DMS153 (cell line): ENCODE measurements at regions not wholly inside any gene's neighbourhood (a gene's known extent, or its start where the extent isn't known, plus 50 kb on each side); places are given as distances from the start of the nearest gene placed in this dataset.

ENCODE experiments used
- DNase-seq: peaks from one replicate; lab custom pipeline; 2025; lab: John Stamatoyannopoulos, UW

- DNase-seq, result no peak
Observed at GRCh38 chr1:195394567-195394966, 1213.7 kb downstream of the KCNT2 start.

- DNase-seq, result no peak
Observed at GRCh38 chr1:195376190-195376589, 1232.0 kb downstream of the KCNT2 start.

GRCh38 chr1:195373856-195374255 lies 1234.4 kb downstream of the KCNT2 start:
- DNase-seq, result no peak

GRCh38 chr1:195345149-195345548 lies 1263.1 kb downstream of the KCNT2 start:
- DNase-seq, result no peak

GRCh38 chr1:195337646-195338045 lies 1270.6 kb downstream of the KCNT2 start:
- DNase-seq, result no peak

- DNase-seq, result no peak
Observed at GRCh38 chr1:195336812-195337211, 1271.4 kb downstream of the KCNT2 start.

- no peak for DNase-seq
Observed at GRCh38 chr1:195335541-195335940, 1272.7 kb downstream of the KCNT2 start.

GRCh38 chr1:195332102-195332501 lies 1276.1 kb downstream of the KCNT2 start:
- no peak for DNase-seq

- no peak for DNase-seq
Observed at GRCh38 chr1:195328681-195329080, 1279.6 kb downstream of the KCNT2 start.

- no peak for DNase-seq
Observed at GRCh38 chr1:195328102-195328501, 1280.1 kb downstream of the KCNT2 start.

- no peak for DNase-seq
Observed at GRCh38 chr1:195327361-195327760, 1280.9 kb downstream of the KCNT2 start.

GRCh38 chr1:195326325-195326724 lies 1281.9 kb downstream of the KCNT2 start:
- DNase-seq, result no peak

GRCh38 chr1:195325181-195325580 lies 1283.1 kb downstream of the KCNT2 start:
- DNase-seq, result no peak

- no peak for DNase-seq
Observed at GRCh38 chr1:195306281-195306680, 1302.0 kb downstream of the KCNT2 start.

GRCh38 chr1:195294911-195295310 lies 1313.3 kb downstream of the KCNT2 start:
- DNase-seq, result no peak

- DNase-seq, result no peak
Observed at GRCh38 chr1:195278644-195279043, 1329.6 kb downstream of the KCNT2 start.

GRCh38 chr1:195275710-195276109 lies 1332.5 kb downstream of the KCNT2 start:
- DNase-seq, result no peak

- no peak for DNase-seq
Observed at GRCh38 chr1:195251900-195252299, 1356.3 kb downstream of the KCNT2 start.

- no peak for DNase-seq
Observed at GRCh38 chr1:195243492-195243891, 1364.7 kb downstream of the KCNT2 start.

- no peak for DNase-seq
Observed at GRCh38 chr1:195241066-195241465, 1367.2 kb downstream of the KCNT2 start.

GRCh38 chr1:195238313-195238712 lies 1369.9 kb downstream of the KCNT2 start:
- DNase-seq, result no peak

- no peak for DNase-seq
Observed at GRCh38 chr1:195236991-195237889, 1371.0 kb downstream of the KCNT2 start.

GRCh38 chr1:195218428-195219212 lies 1389.6 kb downstream of the KCNT2 start:
- DNase-seq, result no peak
